ENCODE measurements at regions not wholly inside any gene's neighbourhood (a gene's known extent, or its start where the extent isn't known, plus 50 kb on each side); places are given as distances from the start of the nearest gene placed in this dataset.

DNA sequence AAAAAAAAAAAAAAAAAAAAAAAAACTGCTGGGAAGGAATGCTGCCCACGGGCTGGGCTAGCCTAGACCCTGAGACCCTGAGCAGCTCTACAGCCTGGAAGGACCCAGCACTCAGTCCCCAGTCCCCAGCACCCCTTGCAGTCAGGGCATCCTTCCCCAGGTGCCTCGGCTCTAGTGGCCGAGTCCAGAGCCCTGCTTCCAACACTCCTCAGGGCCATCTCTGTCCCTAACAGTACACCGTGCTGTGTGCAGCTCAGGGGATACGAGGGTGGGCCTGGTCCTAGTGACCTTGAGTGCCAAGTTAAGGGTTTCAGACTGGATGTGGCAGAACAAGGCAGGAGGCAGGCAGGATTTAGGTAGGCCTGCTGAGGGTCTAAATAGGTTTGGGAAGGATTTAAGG lies 50.2 kb upstream of the LRP8 start:
- no peak overlapping the region for H3K27ac ChIP-seq
- no peak for TF ChIP-seq ZFX (IDR thresholded peaks at IDR 0.05)

DNA sequence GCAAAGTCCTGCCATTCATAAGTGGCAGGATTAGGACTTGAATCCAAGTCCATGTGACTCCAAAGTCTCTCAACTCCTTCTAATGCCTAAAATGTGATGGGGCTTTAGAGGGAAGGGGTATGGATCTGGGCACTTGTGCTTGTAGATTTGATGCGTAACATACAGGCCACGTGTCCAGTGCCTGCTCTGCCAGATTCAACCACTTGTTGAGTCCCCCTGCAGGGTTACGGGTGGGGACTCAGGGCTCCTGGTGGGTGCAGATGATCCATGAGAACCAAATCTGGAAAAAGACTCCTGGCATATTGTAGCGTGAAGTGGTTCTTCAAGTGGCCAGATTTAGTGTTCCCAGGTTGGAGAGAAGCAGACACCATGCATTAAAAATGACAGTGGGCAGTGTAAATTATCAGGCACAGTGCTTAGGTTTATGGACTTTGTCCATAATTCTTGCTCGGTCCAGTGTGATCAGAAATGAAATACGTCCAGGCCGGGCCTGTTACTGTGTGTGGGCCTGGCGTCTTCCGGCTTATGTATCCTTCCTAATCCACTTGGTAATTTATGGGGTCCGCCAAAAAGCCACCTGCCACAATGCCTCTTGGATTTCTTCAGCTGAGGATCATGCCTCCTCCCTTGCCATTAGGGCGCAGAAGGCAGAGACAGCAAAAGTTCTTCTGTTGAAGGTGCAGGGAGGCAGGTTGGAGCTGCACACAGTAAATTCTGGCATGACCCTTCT lies 51.2 kb upstream of the LRP8 start:
- TF ChIP-seq, protein P1, sequence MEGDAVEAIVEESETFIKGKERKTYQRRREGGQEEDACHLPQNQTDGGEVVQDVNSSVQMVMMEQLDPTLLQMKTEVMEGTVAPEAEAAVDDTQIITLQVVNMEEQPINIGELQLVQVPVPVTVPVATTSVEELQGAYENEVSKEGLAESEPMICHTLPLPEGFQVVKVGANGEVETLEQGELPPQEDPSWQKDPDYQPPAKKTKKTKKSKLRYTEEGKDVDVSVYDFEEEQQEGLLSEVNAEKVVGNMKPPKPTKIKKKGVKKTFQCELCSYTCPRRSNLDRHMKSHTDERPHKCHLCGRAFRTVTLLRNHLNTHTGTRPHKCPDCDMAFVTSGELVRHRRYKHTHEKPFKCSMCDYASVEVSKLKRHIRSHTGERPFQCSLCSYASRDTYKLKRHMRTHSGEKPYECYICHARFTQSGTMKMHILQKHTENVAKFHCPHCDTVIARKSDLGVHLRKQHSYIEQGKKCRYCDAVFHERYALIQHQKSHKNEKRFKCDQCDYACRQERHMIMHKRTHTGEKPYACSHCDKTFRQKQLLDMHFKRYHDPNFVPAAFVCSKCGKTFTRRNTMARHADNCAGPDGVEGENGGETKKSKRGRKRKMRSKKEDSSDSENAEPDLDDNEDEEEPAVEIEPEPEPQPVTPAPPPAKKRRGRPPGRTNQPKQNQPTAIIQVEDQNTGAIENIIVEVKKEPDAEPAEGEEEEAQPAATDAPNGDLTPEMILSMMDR (conservative IDR thresholded peaks at IDR 0.05): no peak
- no peak for TF ChIP-seq ZFX (IDR thresholded peaks at IDR 0.05)

DNA sequence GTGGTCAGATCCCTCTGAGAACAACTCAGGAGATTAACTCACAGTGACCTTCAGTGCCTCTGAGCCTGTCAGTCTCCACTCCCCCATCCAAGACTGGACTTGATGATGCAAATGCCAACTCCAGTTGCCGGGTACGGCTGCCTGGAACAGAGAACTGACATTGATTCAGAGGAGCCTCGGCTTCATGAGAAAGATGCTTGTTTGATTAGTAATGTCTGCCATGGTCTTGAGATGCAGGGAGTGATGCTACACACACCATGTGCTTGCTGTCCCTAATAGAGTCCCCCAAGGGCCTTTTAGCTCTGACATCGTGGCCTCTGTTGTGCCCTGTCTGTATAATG lies 51.8 kb upstream of the LRP8 start:
- no peak overlapping the region for H3K27ac ChIP-seq
- TF ChIP-seq, protein P1 (conservative IDR thresholded peaks at IDR 0.05): no peak
- TF ChIP-seq ZFX (IDR thresholded peaks at IDR 0.05): no peak

More for the DNA sequence above, 51.2 kb upstream of the LRP8 start:
- H3K27ac ChIP-seq: no peak overlapping the region

DNA sequence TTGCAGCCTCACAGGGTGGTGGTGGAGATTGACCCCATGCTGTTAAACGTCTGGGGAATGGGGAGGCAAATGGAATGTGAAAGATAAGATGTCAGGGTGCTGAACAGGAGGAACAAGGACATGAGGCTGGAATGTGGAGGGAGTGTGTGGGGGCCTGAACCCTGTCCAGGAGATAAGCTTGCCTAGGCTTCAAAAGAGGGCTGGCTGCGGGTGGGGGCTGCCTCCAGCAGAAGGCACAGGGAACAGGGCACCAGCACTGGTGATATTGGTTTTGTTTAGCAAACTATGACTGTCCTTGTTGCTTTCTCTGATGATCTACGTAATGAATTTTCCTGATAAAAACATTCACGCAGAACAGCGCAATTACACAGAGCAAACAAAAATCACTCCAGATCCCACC lies 52.4 kb upstream of the LRP8 start:
- no peak overlapping the region for H3K27ac ChIP-seq
- TF ChIP-seq, protein P1 (conservative IDR thresholded peaks at IDR 0.05): no peak
- TF ChIP-seq ZFX (IDR thresholded peaks at IDR 0.05): no peak

DNA sequence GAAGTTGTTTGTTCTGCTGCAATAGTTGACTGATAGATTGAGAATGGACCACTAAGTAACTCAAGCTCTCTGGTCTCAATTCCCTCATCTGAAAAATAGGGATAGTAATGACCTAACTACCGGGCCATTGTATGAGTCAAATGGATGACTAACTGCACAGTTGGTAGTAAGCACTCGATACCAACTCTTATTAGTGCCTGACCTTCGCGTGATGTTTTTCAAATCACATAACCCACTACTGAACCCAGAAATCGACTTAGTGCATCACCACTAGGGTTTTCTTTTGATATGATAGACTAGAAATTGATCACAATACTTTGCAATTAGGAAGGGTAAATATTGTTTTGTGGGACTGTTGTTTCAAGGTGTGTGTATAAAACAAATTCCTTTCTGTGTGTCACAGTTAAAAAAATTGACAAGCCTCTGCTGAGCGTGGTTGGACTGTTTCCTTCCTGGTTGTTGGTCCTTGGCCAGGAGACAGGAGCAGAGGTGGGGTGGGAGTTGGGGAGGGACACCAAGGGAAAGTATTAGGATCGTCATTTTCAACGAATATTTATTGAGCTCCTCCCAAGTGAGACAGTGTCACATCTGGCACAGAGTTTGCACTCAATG lies 54.0 kb upstream of the LRP8 start:
- TF ChIP-seq, protein P1 (conservative IDR thresholded peaks at IDR 0.05): no peak
- TF ChIP-seq ZFX (IDR thresholded peaks at IDR 0.05): no peak
- H3K27ac ChIP-seq: no peak overlapping the region

DNA sequence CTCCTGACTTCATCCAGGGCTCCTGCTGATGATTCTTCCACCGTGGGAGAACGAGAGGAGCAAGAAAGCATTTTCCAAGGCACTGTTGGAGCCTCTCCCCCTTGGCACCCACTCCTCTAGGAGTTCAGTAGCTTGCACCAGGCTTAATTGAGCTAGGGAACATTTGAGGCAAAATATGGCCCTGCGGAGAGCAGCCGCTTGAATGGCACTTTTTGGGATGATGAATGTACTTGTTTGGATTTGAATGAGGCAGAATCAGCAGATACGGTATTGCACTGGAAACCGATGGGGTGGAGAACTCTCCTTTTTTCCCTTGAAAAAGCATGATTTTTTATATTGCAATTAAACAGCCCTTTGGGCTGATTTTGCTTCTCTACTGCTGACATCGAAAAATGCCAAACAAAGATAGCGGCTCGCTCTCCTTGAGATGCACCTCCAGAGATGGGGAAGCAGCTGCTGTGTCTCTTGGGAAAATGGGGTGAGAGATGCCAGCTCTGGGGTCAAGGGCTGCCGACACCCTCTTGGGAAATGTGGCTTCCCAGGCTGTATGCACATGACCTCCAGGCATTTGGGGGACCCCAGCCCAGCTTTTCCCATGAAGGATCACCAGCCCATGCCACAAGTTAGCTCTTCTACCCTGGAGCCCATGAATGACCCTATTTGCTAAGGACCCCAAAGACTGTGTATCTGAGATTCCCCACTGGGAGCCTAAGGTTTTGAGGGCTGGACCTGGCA lies 55.4 kb upstream of the LRP8 start:
- TF ChIP-seq, protein P1 (conservative IDR thresholded peaks at IDR 0.05): no peak
- no peak for TF ChIP-seq ZFX (IDR thresholded peaks at IDR 0.05)

DNA sequence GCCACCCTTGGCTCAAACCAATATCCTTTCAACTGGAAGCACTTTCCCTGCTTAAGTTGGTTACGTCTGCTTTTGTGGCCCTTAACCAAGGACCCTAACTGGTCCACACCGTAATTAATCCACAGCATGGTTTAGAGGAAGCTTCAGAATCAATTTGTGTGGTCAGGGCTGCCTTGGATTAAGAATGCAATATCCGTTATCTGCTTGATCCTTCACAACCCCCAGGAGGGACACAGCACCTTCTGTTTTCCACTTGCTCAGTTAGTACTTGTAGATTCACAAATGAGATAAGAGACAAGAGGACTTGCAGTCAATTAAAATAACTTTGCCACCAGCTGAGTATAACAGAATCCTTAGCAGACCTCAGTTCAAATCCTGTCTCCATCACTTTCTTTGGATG lies 56.9 kb upstream of the LRP8 start:
- TF ChIP-seq, protein P1 (conservative IDR thresholded peaks at IDR 0.05): no peak
- no peak for TF ChIP-seq ZFX (IDR thresholded peaks at IDR 0.05)
- H3K27ac ChIP-seq: no peak overlapping the region

More for the DNA sequence above, 55.4 kb upstream of the LRP8 start:
- H3K27ac ChIP-seq: no peak overlapping the region
